CD4-positive, alpha-beta T cell treated with Interleukin-21 for 1 hour (primary cell): ENCODE measurements at regions not wholly inside any gene's neighbourhood (a gene's known extent, or its start where the extent isn't known, plus 50 kb on each side); places are given as distances from the start of the nearest gene placed in this dataset.
A peak's percentile ranks its signal among the peaks of the same experiment; 100 is the strongest.

ENCODE experiments used
- DNase-seq: peaks from one replicate; pipeline ENCODE4 v3.0.0-alpha.2; 2020

DNA sequence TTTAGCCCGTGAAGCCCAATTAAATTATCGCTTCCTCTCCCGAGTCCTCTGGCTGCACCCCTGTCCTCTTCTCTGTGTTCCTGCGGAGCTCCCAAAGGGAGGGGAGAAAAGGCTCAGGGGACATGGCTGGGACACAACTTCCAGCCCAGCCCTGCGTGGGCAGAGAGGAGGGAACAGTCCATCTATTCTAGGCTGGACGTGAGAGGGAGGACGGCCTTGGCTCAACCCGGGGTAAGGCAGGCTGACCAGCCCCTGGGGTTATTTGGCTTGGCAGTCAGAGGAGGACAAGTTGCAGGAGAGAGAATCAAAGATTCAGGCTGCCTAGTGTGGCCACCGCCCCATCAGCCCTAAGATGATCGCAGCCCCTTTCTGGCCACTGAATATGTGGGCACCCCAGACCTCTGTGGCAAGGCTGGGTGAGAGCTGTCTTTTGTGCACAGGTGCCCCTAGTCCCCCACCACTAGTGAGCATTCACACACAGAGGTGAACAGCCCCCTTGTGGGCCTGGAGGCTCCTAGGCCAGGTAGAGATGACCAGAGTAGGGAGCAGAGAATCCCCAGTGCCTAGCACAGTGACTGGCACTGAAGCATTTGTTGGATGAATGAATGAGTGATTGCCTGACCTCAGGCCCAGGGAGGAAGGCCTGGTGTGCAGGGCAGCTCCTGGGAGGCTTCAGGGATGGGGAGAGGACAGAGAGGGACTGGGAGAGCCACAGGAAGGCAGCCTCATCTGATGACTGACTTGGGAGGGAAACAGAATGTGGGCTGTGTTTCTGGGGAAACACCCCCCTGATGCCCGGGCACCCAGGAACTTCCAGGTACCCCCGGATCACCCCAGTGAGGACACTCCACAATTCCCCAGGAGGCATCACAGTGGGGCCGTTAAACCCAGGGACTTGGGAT is 133.9 kb downstream of the C9orf50 start:
- no peak for DNase-seq

DNA sequence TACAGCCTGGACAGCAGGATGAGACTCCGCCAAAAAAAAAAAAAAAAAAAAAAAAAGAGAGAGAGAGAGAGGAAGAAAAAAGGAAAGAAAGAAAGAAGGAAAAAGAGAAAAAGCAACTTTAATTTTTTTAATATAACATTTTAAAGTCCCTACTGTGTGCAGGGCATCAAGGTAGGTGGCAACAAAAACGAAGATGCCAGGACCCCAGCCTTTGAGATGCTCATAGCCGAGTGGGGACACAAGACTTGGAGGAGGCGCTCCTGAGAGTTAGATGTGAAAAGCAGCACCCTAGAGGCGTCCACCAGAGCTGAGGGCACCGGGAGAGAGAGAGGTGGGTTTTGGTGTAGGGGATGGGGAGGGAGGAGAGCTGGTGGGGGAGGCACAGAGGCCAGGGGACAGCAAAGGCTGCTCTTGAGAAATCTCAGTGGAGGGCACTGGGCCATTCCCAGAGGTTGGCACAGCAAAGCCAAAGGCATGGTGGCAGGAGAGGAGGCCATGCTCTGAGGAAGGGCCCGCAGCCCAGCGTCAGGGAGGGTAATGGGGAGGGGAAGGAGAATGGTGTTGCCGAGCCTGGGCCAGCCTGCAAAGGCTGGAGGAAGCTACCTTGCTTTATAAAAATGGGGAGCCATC is 135.6 kb downstream of the C9orf50 start:
- DNase-seq: no peak

DNA sequence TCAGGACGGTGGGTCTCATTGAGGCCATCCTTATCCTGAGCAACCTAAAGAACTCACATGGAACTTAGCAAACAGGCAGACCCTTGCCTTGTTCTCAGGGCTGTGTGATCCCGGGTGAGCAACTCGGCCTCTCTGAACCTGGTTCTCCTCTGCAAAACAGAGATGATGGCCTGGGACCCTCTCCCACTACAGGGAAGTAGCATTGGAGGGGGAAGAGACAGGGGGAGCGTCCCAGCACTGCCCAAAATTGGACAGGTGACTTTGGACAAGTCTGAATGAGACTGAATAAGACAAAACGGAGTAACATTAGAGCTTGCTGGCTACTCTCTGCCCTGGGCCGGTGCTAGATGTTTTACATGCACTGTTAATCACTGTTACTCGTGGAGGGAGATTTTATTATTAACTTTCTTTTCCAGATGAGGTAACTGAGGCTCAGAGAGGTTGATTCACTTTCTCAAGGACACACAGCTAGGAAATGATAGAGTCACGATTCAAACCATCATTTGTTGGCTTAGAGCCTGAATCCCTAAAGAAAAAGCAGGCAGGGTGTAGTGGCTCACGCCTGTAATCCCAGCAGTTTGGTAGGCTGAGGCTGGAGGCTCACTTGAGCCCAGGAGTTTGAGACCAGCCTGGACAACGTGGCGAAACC is 136.4 kb downstream of the C9orf50 start:
- DNase-seq: no peak

DNA sequence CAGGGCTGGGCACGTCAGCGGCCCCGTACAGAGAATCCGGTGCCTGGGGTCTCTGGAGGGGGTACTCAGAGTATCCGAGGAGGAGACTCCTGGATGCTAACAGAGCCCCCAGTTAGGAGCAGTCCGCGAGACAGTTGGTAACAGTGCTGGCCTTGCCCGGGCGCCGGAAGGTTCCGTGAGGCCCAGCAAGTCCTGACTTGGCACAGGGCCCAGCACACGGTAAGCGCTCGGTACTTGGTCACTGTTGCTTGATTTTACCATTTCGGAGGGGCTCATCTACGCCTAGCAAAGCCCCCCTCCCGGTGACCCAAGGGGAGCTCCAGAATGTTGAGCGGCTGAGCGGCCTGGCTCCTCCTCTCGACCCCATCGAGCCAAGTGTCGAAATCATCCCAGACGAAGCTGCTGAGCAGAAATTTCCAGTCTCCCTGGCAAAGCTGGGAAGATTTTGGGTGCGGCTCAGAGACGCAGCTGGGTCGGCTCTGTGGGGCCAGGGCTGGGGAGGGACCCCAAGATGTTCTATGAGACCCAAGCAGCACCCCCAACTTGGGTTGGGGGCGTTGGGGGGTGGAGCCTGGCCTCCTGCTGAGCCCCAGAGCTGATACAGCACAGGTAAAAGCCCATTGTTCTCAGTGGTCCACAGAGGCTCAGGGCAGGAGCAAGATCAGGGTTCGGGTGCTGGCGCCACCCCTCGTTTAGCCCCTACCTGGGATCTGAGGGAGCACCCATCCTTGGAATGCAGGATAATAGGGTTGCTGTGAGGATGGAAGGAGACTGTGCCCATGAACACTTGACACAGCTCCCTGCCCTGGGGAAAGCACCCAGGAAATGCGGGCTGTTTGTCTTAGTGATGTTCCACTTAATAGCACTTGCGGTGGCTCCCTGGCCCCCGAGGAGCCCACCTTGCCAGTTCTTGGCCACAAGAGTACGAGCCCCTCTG is 137.2 kb downstream of the C9orf50 start:
- peak; percentile 55 for DNase-seq

DNA sequence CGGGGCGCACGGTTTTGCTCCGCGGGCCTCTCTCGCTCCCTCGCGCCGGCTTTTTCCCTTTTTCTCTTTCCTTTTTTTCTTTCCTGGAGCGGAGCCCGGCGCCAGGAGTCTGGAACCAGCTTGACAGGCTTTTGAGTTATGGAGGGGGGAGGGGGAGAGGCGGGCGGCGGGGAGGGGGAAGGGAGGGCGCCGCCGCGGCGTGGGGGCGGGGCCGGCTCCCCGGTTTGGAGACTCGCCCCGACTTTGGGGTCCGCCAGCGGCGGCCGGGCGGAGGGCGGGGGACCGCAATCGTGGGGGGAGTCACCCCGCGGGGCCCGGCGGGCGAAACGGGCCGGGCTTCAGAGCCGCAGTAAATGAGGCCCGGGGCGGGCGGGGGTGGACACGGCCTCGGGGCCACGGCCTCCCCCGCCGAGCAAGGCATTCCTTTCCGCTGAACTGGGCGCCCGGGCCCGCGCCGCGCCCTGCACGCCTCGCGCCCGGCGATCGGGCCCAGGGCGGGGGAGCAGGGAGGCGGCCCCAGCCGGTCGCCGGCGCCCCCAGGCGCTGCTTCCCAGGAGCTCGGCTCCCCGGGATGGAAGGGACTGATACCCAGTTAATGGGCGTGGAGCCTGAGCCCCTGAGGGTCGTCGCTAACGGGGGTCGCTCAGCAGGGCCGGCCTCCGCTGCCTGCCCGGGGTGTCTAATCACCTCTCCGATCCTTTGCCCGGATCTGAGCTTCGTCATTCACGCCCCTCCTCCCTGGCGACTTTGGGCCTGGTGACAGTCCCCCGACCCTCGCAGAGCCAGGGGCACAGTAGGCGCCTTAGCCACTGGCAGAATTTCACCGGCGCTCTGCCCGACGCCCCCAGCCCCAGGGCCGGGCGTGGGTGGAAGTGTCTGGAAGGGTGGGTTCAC is 138.1 kb downstream of the C9orf50 start:
- DNase-seq: peak; percentile 48

GRCh38 chr9:129481810-129482511 is 138.9 kb downstream of the C9orf50 start:
- DNase-seq: no peak

- DNase-seq: no peak
These were observed 139.5 kb downstream of the C9orf50 start for GRCh38 chr9:129481424-129481809.

GRCh38 chr9:129480745-129481144 is 140.2 kb downstream of the C9orf50 start:
- DNase-seq: no peak

- DNase-seq: no peak
These were observed 140.7 kb downstream of the C9orf50 start for GRCh38 chr9:129480227-129480626.

DNA sequence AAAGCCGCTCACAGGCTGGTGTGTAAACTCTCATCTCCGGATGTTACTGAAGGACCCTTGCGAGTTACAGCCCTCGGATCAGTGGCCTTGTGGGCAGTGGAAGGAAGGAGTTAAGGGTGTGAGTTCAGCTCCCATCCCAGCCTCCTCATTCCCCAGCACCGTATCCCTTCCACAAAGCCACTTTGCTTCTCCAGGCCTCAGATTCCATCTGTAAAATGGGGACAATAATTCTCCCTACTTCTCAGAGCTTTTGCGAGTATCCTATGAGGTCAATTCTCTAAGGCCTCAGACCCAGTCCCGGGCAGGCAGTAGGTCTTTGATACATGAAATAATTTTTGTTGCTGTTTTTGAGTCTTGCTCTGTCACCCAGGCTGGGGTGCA is 141.3 kb downstream of the C9orf50 start:
- DNase-seq: no peak

DNA sequence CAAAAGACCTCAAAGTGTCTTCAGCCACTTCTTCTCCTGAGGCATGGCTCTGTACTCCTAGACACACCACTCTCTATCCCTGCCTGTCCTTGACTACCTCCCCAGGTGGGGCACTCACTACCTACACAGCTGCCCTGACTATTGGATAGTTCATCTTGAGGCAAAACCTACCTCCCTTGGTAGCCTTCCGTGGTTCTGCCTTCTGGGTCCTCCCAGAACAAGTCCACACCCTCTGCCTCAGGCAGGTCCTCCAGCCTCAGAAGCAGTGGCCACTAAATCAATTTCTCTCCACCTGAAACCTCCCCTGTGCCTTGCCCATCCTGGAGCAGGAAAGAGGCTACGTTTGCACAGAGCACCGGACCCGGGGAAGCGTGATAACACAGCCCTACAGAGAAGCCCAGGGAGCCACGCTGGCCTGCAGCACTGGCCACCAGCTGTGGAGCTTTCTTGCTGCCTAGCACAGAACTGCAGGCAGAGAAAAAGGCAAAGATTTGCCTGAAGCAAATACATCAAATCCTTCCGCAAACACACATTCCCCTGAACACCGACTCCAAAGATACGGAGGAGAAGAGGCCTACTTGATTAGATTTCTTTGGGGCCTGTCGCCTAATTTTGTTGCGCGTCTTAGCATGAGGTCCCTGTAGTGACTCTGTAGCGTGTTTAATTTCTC is 141.8 kb downstream of the C9orf50 start:
- no peak for DNase-seq

DNA sequence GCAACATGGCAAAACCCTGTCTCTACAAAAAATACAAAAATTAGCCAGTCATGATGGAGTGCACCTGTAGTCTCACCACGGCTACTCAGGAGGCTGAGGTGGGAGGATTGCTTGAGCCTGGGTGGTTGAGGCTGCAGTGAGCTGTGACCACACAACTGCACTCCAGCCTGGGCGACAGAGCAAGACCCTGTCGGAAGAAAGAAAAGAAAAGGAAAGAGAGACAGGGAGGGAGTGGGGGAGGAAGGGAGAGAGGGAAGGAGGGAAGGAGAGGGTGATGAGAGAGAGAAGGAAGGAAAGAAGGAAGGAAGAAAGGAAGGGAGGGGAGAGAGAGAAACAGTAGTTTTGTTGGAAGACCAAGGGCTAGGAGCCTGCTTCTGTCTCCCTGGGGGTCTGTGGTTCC is 142.4 kb downstream of the C9orf50 start:
- DNase-seq: no peak

DNA sequence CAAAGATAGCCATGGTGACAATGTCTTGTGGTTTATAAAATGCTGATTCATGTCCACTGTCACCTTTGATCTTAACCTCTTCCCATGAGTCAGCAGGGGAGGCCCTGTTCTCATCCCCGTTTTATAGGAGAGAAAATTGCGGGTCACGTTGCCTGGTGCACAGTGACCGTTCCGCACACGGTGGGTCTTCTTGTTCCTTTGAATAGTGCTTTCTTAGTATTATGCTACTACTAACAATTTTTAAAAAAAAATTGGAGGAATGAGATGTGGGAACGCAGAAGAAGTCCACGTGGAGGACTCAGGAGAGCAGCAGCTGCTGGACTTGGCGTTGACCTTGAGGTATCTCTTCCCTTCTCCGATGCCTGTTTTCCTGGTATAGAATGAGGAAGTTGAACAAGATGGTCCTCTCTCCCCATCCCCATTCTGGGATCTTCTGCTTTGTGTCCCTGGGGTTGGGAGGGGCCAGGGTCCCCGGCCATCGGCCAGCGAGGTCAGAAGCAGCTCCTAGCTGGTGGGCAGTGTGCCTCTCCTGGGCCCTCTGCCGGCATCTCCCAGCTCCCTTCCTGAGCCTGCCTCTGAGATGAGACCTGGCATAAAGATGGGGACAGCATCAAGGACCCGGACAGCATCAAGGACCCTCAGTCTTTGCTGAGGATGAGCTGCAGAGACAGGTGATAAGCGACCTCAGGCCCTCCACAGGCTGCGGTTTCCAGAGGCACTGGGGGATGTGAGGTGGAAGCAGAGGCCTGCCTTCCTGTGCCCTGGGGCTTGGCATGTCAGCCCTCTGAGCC is 143.9 kb downstream of the C9orf50 start:
- no peak for DNase-seq

DNA sequence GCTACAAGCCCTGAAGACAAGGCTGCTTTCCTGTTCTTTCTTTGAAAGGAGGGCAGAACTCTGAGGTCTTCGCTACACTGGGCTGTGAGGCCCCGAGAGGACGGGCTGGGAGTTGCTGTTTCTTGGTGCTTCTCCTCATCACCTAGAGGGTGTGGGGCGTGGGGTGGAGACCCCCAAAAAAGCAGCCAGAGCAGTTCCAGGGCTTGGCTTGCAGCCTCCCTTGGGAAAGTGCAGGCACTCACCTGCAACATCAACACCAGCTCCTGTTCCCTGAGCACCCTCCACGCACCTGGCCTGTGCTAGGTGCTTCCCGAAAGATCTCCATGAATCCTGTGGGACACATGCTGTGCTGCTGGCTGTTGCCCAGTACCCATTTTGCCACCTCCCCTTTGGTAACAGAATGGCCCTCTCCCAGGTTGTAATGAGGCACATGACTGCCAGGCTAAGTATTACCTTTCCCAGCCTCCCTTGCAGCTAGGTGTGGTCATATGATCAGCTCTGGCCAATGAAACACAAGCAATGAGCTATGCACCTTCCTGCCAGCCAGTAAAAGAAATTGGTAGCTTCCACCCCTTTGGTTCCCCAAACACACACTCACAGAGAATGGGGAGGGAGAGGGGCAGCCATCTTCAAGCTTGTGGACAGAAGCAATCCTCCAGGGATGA is 146.0 kb downstream of the C9orf50 start:
- no peak for DNase-seq

DNA sequence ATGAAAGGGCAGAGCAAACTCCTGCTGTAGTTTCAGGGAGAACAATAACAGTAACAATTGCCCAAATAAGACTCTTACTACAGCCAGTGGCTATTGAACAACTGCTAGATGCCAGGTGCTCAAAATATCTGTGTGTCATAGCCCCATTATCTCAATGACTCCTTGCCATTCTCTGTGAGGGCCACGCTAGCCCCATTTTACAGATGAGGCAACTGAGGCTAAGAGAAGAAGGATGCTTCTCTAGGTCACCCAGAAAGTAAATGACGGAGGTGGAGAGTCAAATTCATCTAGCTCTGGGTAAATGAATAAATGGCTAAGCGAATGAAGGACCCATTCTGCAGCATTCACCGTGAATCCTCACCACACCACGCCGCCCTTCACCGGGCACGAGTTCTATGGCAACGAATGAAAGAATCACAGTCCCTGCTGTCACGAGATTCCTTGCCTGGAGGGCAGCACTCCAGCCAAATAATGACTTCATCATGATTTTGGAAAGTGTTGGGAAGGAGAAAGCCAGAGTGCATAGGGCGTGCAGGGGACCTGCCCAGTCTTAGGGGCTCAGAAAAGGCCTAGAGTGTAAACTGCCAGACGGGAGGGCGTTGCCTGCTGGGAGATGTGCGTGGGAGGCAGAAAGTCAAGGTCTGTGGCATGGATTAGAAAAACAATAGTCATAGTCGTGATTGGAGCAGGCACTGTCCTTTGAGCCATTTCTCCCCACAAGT is 147.2 kb downstream of the C9orf50 start:
- no peak for DNase-seq

DNA sequence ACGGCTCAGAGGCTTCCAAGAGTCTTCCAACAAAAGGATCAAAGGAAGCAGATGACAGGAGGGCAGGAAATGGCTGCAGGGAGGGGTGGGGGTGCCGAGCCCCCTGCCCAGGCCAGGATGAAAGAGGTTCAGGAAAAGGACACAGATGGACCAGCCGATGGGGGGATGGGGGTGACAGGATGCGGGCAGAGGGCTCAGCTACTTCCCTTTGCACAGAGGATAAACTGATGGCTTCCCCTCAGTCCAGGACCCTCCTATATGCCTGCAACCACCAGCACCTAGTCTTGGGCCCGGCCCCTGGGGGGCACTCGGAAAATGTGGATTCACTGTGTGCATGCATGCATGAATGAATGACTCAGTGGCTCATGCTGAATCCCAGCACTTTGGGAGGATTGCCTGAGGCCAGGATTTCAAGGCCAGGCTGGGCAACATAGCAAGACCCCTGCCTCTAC is 148.2 kb downstream of the C9orf50 start:
- no peak for DNase-seq

GRCh38 chr9:129471201-129472019 is 149.5 kb downstream of the C9orf50 start:
- no peak for DNase-seq

DNA sequence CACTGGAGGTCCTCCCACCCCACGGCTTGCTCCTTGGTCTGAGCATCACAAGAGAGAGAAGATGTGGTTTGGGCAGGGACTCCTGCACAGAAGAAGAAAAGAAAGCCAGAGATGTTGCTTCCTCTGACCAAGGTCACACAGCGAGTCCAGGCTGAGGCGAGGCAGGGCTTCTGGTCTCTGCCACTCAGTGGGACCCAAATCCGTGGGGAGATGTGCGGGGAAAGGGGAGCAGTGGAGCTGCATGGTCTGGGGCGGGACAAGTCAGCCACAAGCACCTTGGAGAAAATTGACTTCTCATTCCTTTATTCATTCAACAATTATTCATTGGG is 150.9 kb downstream of the C9orf50 start:
- no peak for DNase-seq
